GM21737 (cell line): ENCODE measurements at regions not wholly inside any gene's neighbourhood (a gene's known extent, or its start where the extent isn't known, plus 50 kb on each side); places are given as distances from the start of the nearest gene placed in this dataset.

Experiments
- ATAC-seq: cut with Tn5 transposase; IDR thresholded peaks from one replicate; pipeline ENCODE4 v1.9.1; 2021; ENCODE audit warnings: mild to moderate bottlenecking, moderate library complexity; ENCODE audit not compliant: unreplicated experiment

DNA sequence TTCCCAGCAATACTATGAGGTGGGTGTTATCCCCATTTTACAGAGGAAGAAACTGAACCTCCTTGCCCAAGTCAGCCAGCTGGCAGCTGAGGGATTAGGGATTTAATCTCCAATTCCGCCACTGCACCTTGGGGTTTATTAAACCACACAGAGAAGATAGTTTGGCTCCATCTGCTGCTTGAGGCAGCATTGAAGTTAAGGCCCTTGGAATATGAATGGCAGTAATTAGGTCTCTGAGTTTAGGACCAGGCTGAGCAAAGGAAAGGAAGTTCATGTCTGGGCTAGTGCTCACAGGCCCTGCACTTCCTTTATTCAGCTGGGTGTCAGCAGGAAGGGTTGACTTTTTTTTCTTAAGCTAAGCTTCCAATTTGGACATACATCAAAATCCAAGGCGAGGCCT is 86.9 kb upstream of the GDNF start:
- ATAC-seq: no peak

DNA sequence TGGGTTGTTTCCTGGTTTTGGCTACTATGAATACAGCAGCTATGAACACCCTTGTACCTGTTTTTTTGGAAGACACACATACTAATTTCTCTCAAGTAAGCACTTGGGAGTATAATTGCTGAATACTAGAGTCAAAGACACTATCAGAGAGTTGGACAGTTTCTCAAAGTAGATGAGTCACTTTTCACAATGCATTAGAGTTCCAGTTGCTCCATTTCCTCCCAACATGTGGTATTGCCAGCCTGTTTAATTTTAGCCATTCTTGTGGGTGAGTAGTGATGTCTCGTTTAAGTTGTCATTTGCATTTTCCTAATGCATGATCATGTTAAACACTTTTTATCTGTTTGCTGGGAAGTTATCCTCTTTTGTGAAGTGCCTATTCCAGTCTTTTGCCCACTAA is 81.6 kb upstream of the GDNF start:
- ATAC-seq: no peak

DNA sequence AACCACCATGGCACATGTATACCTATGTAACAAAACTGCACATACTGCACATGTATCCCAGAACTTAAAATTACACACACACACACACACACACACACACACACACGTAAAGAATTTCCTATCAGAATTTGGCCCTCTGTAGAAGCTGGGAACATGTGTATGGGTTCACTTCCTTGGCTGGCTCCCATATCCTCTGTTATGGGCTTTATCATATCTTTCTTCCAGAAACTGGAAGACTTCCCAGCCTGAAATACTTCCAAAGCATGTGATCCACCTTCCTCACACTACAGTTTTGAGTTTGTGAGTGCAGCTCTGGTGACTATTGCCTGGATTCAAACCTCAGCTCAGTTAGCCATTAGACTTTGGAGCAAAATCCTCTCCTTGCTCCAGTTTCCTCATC is 78.6 kb upstream of the GDNF start:
- ATAC-seq: no peak

DNA sequence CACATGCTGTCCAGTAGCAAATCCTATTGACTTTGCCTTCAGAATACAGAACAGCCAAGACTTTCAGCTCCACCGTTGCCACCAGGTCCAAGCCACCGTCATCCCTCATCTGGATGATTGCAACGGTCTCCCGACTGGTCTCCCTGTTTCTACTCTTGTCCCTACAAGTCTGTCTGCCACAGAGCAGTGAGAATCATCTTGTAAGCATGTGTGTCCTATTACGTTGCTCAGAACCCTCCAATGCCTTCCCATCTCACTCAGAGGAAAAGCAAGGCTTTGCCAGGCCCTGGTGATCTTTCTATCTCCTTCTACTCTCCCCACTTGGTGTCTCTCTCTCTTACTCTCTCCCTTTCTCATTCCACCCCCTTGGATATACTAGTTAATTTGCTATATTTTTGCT is 76.7 kb upstream of the GDNF start:
- no peak for ATAC-seq

DNA sequence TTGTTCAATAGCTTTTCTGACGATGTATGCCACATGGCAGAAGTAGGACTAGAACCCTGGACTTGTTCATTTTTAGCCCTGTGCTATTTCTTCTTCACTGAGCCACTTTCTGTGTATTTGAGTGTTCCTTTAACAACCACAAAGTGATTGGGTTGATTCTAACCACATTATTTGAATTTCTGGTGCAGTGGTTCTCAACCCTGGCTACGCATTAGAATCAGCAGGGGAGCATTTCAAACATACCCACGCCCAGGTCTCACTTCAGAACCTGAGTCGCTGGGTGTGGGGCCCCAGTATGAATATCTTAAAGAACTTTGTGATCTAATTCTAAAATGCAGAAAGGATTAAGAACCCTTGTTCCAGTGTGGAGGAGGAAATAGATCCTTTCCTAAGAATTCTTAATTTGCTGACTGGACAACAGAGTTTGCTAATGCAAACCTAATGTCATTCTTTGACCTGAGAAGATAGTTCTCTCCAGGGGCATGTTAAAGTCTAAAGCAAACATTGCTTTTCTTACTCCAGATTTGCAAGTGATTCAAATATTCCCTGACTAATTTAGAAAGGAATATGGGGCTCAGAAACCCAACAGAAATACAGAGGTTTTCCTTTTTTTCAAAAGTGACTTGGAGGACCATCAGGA is 75.4 kb upstream of the GDNF start:
- ATAC-seq: no peak

DNA sequence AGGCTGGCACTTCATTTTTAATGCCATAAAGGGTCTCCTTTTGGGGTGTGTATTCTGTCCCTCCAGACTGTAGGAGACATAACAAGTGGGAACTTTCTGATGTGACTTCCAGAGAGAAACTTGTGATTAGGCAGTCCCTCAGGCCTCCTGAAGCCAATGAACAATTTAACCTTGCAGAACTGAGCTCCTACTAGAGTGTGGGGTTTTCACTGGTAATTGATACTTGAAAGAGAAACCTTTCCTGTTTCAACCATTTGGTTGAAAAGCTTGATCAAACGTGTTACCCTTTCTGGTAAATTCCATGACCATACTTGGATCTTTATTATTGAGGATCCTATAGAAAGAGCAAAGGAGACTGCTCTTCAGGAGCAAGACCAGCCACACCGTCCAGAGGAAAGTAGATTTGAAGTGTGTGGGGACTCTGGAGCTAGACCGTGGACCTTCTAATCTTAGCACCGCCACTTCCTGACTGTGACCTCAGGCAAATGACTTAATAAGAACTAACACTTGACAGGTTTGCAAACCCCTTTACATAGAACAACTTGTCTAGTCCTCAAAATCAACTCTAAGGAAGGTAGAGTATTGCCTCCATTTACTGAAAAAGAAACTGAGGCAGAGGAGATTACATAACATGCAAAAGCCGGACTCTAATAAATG is 69.9 kb upstream of the GDNF start:
- ATAC-seq: peak; percentile 86

DNA sequence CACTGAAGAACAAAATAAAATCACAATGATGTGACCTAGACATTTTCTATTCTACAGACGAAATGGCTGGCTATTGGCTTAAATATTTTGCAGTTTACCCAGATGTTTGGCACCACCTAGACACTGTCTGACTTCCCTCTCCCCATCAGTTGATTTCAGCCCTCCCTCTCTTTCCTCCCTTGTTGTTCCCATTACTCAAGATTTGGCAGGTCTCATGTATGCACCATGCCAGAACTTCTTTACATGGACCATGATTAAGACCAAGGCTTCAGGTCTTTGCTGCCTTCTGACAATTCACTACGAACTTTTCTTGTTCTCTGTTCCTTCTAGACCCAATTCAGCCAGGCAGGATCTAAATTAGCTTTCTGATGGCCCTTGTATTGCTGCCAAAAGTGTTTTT is 66.6 kb upstream of the GDNF start:
- ATAC-seq: no peak

DNA sequence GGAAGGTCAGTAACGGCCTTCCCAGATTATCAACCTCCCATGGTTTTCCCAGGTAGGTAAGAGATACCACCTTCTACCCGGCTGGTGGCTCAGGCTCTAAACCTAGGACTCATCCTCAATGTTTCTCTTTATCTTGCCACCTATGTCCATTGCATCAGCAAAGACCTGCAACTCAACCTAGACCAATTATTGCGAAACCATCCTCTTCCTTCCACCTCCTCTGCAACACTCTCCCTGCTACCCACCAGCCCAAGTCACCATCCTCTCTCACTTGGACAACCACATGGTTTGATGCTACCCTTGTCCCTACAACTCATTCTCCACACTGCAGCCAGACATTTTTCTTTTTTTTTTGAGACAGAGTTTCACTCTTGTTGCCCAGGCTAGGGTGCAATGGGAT is 65.4 kb upstream of the GDNF start:
- ATAC-seq: no peak

DNA sequence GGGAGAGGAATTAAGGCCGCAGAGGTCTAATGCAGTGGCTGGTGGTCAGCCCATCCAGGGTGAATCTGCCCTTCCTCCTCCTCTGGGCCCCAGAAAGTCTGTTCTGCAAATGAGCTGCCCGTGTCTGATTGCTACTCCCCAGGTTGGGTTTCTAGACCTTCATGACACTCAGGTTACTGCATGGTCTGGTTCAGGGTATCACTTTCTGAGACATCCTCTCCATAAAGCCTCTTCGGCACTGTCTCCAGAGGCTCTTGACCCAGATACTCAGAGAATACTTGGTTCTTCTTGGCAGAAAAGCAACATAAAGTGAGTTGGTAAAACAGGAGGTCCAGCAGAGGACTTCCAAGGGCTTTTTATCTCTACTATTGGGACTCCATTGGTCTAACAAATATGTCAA is 62.5 kb upstream of the GDNF start:
- no peak for ATAC-seq

DNA sequence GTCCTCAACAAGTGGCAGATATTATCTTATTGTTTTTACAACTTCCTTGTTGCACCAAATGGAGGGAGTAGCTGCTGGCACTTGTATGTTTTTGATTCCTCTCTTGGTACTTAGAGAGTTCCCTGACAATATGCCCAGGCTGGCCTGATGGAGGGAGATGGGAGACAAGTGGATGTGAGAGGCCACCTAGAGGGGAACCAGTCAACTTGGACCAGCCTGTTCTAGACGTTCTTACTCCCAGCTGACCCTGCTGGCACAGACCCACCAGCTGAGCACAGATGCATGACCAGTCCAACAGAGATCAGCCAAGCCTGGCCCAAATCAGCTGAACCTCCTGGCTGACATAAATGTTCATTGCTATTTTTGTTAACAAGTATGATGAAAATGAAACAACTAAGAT is 60.9 kb upstream of the GDNF start:
- no peak for ATAC-seq

DNA sequence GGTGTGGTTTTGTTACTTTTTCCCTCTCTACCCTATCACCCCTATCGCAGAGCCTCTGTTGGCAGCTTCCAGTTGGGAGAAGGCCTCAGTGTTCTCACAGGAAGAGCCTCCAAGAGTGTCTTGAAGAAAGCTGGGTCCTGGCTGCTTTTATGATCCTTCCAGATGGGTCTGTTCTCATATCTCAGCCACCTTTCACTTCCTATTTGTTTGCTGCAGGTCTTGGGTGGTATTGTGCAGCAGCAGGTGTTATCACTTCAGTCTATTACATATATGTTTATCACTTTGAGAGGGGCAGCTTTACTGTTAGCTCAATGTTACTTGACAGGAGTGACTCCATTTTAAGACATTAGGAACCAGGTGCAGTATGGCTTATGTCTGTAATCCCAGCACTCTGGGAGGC is 59.2 kb upstream of the GDNF start:
- no peak for ATAC-seq

DNA sequence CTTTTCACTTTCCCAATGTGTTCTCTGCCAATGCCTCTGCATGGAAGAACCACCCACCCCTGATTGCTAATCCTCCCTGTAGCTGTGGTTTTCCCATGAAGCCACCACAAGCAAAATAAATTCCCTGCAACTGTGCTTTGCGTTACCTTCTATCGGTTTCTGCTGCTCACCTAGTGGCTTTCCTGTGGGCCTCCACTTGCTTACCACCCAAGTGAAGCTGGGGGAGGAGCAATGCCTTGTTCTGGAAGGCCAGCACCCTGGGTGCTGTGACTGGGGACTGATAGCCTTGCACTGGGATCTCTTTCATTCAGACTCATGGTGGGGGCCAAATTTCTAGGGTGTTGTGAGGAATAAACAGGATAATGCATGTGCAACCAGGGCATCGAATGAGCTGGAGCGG is 56.3 kb upstream of the GDNF start:
- no peak for ATAC-seq

DNA sequence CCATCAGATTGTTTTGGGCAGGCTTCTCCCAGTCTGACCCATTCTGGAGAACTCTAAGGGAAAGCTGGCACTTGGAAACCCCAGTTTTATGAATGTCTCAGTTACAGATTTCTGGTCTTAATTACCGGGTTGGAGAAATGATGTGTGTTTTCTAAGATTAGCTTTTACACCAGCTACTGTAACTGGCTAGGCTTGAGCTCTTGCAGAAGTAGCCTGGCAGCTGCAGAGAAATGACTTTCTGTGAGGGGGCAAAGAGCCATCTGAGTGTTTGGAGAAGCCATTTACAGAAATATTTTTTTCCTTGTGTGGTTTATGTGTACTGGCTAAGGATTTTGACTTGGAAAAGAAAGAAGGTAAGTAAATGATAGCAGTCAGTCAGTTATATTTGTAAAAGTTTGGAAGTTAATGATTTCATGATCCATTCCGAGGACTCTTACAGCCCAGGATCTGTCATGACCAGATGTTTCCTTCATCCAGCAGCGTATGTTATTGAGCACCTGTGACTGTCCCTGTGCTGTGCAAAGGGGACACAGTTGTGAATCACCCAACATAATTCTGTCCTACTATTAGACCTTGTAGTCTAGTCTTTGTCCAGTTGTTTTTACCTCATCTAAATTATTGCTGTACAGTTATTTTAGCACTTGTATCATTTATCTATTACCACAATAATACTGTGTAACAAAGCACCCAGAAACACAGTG is 53.7 kb upstream of the GDNF start:
- no peak for ATAC-seq

DNA sequence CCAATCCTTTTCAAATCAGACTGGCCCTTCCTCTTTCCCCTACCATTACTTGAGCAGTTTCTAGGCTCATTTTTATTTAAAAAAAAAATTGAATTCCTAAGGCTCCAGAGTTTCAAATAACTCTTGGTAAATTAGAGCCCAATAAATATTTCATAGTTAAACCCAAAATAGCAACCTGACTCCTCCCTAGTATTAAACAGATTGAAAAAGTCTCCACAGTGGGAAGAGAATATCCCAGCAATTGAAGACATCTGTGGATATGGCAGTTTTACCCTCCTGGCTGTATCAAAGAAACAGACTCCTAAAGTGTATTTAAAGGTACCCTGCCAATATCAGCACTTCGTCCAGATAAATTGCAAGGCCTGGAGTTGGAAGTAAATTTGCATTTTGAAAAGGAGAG is 52.7 kb upstream of the GDNF start:
- no peak for ATAC-seq

DNA sequence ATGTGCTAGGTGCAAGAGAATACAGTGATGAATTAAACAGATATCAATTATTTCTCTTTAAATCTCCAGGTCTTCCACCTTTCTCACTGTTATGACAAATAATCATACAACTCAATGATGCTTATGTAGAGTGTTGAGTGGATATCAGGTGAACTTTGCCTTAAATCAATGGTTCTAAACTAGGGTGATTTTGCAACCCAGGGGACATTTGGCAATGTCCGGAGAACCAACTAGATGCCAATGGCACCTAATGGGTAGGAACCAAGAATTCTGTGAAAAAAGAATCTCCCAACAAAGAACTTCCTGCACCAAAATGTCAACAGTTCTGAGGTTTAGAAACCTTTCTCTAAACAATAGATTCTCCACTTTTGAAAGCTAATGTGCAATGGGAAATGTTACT is 52.0 kb upstream of the GDNF start:
- ATAC-seq: no peak

DNA sequence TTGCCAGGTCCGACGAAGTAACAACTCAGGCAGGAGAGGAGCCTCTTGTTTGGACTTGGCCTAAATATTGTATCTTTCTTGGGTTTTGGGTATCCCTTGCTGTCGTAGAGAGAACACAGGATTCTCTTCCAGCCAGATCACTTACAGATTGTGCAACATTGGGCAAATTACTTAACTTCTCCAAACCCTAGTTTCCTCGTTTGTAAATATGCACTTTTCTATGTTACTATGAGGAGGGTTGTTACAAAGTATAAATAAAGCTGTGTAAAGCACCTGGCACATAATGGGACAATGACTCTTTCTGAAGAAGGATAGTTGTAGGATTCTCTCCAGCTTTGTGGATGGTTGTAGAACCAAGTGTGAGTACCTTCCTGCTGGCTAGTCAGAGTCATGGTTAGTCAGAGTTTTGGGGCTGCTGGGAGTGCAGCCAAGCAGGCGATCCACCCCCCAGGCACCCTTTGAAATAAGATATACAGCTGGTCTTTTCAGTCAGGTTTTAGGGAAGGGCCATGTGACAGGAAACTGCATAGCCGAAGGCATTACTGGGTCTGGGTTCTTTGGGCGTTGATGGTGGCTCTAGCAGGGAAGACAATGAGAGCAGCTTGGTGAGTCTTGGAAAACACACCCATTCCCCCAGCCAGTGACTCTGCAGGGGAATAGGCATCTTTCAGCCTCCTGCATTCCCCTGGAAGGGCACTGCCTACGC is 49.9 kb upstream of the GDNF start:
- ATAC-seq: no peak
